HS-27A (cell line): ENCODE measurements at regions not wholly inside any gene's neighbourhood (a gene's known extent, or its start where the extent isn't known, plus 50 kb on each side); places are given as distances from the start of the nearest gene placed in this dataset.
"Not testable (repeated sequence)": the region's sequence is repeated elsewhere in the genome, so short reads cannot be mapped to it uniquely, and the experiment has no call there.

ENCODE experiments used
- DNase-seq: peaks from one replicate; pipeline ENCODE4 v3.0.0-alpha.2; 2012; ENCODE audit warnings: low read depth, missing footprints

DNA sequence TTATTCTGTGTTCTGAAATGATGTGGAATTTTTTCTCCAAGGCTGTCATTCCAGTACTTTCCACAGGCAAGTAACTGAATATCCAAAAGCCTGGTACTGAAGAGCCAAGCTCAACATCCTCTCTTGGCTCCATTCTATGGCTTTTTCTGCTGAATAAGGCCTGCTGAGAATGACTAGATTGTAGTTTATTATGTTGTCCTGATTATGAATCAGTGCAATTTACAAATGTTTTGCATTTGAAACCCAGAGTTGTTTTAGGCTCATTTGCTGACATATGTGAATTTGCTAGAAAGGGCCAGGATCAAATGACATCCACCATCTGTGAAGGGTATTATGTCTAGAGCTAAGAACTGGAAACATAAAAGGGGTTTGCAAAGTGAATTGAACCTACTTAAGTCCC, 596.6 kb downstream of the KCTD12 start:
- DNase-seq, result no peak

DNA sequence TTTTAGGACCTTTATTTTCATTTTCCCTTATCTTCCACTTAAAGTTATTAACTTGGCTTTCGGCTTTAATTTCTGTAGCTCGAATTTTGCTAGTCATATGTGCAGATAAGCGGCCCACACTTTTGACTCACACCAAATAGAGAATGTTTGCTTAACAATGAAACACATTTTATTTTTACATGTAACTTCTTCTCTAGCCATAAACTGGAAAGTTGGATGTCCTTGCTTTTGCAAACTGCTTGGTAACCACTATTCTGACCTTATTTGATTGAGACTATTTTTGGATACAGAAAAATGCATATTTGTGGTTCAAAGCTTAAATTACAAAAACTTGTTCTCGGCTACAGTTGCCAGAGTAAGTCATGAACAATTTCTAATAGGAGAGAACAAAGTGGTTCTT, 600.0 kb downstream of the KCTD12 start:
- DNase-seq, result no peak

GRCh38 chr13:76285463-76285862, 600.7 kb downstream of the KCTD12 start:
- no peak for DNase-seq

GRCh38 chr13:76279766-76280165, 606.4 kb downstream of the KCTD12 start:
- not testable (repeated sequence) for DNase-seq

DNA sequence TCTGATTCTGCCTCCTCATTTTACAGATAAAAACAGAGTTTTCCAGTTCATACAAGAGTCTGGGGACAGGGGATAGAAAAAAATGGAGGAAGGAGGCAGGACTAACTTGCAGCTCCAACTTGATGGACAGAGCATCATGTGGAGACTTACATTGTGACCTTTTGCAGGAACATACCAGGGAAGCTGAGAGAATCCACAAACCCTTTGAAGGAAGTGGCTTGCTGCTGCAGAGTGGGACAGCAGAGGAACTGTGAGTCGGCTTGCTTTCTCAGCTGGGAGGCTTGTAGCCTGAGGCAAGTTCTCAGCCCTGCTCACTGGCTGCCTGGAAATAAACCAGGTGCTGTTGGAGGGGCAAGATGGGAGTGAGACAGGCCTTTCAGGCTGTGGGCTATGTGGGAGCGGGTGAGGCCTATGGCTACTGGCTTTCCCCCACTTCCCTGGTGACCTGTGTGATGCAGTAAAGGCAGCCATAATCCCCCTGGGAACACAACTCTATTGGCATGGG, 614.4 kb downstream of the KCTD12 start:
- DNase-seq, result no peak

DNA sequence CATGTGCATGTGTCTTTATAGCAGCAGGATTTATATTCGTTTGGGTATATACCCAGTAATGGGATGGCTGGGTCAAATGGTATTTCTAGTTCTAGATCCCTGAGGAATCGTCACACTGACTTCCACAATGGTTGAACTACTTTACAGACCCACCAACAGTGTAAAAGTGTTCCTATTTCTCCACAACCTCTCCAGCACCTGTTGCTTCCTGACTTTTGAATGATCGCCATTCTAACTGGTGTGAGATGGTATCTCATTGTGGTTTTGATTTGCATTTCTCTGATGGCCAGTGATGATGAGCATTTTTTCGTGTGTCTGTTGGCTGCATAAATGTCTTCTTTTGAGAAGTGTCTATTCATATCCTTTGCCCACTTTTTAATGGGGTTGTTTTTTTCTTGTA, 617.9 kb downstream of the KCTD12 start:
- not testable (repeated sequence) for DNase-seq

GRCh38 chr13:76267216-76267615, 619.0 kb downstream of the KCTD12 start:
- no peak for DNase-seq

DNA sequence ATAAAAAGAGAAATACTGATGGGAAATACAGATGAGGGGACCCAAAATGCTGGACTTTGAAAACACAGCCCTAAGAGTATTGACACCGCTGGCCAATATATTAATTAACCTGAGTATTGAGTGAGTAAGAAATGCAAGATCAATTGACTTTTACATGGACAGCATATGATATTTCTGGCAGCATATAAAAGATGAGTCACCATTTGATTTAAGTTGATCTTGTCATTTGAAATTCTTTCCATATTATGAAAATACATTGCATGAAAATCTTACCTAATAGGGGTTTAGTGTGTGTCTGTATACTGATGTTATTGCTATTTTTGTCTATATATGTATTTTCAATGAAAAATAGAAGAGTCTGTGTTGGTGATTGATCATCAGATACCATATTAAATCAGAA, 619.6 kb downstream of the KCTD12 start:
- DNase-seq, result no peak

GRCh38 chr13:76250211-76250610, 614.1 kb downstream of the LMO7 start:
- no peak for DNase-seq

DNA sequence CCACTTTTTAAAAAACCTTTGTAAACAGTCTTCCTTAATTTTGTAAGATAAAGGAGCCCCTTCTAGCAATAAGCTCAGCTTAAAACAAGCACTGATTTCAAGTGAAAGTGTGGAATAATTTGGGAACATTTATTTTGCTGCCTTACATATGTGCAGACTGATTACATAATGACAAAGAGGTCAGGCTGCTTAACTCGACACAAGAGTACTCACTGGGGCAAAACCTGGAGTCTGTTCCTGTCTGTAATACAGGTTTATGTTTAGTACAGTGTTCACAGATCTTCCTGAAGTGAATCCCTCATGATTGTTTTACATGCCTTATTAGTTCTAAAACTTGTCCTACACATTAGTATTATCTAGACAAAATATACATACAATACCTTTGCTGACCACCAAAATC, 609.8 kb downstream of the LMO7 start:
- DNase-seq, result no peak

GRCh38 chr13:76245211-76245610, 609.1 kb downstream of the LMO7 start:
- DNase-seq, result no peak

DNA sequence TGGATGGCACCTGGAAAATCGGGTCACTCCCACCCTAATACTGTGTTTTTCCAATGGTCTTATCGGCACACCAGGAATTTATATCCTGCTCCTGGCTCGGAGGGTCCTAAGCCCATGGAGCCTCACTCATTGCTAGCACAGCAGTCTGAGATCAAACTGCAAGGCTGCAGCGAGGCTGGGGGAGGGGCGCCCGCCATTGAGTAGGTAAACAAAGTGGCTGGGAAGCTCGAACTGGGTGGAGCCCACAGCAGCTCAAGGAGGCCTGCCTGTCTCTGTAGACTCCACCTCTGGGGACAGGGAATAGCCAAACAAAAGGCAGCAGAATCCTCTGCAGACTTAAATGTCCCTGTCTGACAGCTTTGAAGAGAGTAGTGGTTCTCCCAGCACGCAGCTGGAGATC, 607.0 kb downstream of the LMO7 start:
- not testable (repeated sequence) for DNase-seq

DNA sequence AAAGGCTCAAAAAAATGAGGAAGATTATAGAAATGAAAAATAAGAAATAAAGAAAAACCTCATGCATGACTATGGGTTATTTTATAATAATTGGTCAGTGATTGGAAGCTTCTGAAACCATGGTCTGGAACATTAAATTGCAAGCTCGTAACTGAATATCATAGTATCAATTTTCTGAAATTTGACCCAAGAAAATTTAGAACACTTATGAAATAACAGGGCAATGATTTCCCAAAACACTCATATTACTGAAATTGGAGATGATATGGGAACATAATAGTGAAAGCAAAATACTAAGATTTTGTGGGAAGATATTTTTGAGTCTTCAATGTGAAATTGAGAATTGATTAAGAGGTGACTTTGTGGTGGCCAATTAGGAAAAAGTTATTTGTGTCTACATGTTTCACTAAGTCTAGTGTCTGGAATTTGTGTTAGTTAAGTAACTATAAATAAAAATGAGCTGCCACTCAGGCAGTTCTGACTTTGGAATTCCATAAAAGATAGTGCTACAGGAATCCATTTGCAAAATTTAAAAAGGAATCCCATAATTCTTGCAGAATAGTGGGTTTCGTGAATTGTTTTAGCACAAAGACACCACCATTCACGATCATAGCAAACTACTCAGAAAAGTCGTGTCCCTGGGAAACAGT, 603.0 kb downstream of the LMO7 start:
- DNase-seq, result no peak

DNA sequence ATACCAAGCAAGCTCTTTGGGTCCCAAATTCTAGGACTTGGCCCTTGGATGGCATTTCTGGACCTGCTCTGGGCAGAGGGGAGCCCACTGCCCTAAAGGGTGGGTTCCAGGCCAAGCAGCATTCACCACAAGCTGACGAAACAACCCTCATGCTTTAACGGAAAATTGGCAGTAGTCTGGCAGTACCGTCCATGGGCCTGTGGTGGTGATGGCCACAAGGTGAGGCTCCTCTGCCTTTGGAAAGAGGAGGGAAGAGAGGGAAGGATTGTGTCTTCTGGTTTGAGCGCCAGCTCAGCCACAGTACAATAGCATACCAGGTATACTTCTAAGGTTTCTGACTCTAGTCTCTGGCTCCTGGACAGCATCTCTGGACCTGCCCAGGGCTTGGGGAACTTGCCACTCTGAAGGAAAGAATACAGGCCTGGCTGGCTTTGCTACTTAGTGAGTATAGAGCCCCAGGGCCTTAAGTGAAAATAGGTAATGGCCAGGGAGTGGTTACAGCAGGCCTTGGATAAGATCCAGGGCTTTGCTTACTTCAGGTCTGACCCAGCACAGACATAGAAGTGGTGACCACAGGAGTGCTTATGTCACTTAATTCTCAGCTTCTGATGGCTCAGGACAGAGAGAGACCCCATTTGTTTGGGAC, 595.5 kb downstream of the LMO7 start:
- DNase-seq, result no peak

DNA sequence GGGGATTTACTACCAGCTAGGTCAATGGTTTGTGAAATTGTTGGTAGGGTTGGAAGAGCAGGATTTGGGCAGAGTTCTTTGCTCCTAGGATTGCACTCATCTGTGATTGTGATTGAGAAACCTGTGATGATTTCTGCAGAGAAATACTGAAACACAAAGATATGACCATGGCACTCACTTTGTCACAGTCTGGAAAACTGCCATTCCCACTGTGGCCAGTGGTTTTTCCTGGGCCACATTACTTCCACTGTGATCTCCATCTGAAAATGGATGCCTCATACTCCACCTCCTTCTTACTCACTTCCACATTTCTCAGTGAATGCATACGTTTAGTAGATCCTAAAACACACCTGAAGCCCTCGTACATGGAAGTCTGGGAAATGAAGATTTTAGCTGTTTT, 593.2 kb downstream of the LMO7 start:
- DNase-seq, result no peak

DNA sequence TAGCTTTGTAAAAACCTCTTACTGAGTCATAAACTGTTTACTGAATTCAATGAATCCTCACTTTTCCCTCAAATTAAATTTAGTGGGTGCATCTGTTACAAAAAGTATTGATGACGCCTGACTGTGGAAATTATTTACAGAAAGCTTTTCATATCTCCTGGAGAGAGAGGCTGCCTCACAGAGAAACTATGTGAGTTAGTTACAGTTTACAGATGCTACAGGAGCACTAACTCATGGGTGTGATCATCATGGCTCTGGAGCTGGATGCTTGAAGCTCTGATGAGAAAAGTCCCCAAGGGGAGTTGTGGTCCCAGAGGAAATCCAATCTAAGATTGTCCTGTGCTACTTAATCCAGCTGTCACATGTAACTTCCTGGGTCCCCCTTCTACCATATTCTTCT, 590.8 kb downstream of the LMO7 start:
- DNase-seq, result no peak

DNA sequence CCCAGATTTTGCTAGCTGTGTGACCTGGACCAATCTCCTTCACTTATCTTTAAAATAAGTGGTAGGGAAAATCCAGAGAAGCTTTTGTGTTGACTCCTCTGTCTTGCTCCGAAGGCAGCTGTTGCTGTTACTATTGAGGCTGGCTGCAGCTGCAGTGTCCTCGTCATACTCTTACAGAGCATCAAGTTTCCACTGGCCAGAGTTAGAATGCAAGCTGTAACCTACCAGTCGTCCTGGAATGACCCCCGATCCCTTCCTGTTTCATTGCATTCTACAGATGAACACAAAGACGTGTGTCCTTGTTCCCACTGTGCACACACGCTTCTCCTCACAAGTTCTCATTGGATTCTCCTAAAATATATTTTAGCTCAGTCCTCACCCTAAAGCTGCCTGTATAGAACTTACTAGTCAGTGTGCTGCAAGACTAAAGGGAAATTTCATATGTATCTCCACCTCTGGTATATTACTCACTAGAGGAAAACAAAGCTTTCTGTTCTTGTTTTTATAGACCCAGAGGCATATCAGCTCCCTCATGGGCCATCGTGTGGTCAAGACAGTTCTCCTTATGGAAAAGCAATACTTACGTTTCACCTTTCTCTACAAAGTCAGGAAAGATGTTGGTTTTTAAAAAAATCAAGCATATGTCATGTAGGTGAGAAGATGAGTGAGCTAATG, 589.8 kb downstream of the LMO7 start:
- no peak for DNase-seq

DNA sequence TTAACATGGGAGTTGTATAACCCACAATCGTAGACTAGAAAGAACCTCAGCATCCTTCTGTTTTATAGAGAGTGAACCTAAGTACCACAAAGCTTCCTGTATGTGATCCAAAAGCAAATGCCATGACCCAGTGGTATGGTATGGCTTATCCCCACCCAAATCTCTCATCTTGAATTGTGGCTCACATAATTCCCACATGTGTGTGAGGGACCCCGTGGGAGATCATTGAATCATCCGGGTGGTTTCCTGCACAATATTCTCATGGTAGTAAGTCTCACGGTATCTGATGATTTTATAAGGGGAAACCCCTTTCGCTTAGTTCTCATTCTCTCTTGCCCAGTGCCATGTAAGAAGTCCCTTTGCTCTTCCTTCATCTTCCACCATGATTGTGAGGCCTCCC, 587.9 kb downstream of the LMO7 start:
- no peak for DNase-seq

GRCh38 chr13:76223565-76223964, 587.4 kb downstream of the LMO7 start:
- DNase-seq, result no peak

DNA sequence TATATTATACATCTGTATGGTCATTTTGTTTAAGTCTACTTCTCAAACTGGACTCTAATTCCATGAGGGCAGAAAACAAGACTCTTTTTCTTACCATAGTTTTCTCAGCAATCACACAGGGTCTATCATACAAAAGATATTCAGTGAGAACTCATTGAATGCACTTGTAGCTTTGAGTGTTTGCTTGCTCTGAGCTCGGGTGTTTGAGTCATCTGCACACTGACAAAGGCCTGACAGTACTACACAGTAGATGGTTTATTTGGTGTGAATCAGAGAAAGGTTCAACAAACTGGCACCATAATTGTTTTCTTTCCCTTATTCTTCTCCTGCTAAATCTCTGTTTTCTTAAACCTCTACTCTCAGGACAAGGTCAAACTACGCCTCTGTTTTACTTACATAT, 586.4 kb downstream of the LMO7 start:
- no peak for DNase-seq

DNA sequence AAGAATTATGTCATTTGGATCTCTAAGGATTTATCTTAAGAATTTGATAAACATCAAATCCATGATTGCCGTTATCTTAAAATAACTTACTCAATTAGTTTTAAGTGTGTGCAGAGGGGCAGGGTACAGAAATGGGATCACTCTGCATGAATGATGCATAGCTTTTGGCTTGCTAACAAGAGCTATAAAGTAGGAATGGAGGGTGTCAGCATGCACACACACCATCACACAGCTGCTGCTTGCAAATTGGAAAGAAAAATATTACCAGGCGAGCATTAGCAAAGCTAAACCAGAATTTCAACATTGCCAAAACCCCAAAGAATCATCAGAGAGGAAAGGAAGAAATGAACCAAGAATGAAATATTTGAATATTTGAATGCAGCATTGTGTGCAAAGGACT, 580.6 kb downstream of the LMO7 start:
- DNase-seq, result no peak

GRCh38 chr13:76214001-76214400, 577.9 kb downstream of the LMO7 start:
- no peak for DNase-seq

GRCh38 chr13:76213423-76213904, 577.3 kb downstream of the LMO7 start:
- no peak for DNase-seq
